ENCODE measurements at regions not wholly inside any gene's neighbourhood (a gene's known extent, or its start where the extent isn't known, plus 50 kb on each side); places are given as distances from the start of the nearest gene placed in this dataset.

- TF ChIP-seq PBX2 (CRISPR knock-in tag; IDR thresholded peaks at IDR 0.05) (no peak), KDM1A (CRISPR knock-in tag; IDR thresholded peaks at IDR 0.05) (no peak), ZNF687 (CRISPR knock-in tag; IDR thresholded peaks at IDR 0.05) (no peak), TBX2 (CRISPR knock-in tag; IDR thresholded peaks at IDR 0.05; ENCODE audit: borderline replicate concordance) (no peak), CREM (IDR thresholded peaks at IDR 0.05) (no peak), CREM (CRISPR knock-in tag; IDR thresholded peaks at IDR 0.05) (no peak), BORCS8-MEF2B (CRISPR knock-in tag; IDR thresholded peaks at IDR 0.05) (no peak), RFX5 (IDR thresholded peaks at IDR 0.05; ENCODE audit: low read depth, low read length) (no peak)
Observed at GRCh38 chr10:64379898-64380297, 858.7 kb downstream of the REEP3 start (continued).

- no peak overlapping the region for H3K4me3 ChIP-seq (replicated peaks in 1 of 3; ENCODE audit: insufficient read depth in 1 of 3, low read depth in 2 of 3, low read length in 3 of 3)
- ChIA-PET POLR2A (no interaction called here), CTCF (ENCODE audit: low intra/inter-chr PET ratio, low total read pairs) (no interaction called here)
- no peaks in the 10 kb centered on the region for H3K4me1 ChIP-seq (ENCODE audit: insufficient read depth, low read length)
- BruUV-seq (replicated peaks): no TSS peak
- H4K20me1 ChIP-seq (ENCODE audit: insufficient read depth, low read length): no peaks in the 10 kb centered on the region
- H3K27me3 ChIP-seq (ENCODE audit: control insufficient read depth in 1 of 2, insufficient read depth in 2 of 2, low read length in 2 of 2): no peaks in the 10 kb centered on the region
- no peak for DNase-seq (ENCODE audit: low spot score)
- no peak overlapping the region for H3K9ac ChIP-seq (ENCODE audit: insufficient read depth, low read depth, low read length)
- no peak for FAIRE-seq
- no peak overlapping the region for H3K27ac ChIP-seq (ENCODE audit: extremely low read length, insufficient read depth, low read length)
- no peak overlapping the region for H2AFZ ChIP-seq (ENCODE audit: low read length)
- no peak for ATAC-seq
- intact Hi-C loops (cut with micrococcal nuclease; ENCODE audit: unreplicated experiment) (no loop called here), in situ Hi-C loops (cut with HindIII; ENCODE audit: extremely low pct_ligation_motif_present, low pct_unique_long_range_greater_than_20kb) (no loop called here)
- no peak overlapping the region for H3K4me2 ChIP-seq (ENCODE audit: low read depth, low read length)
- no peaks in the 10 kb centered on the region for H3K9me3 ChIP-seq (ENCODE audit: low read length)
- no peaks in the 10 kb centered on the region for H3K79me2 ChIP-seq (ENCODE audit: insufficient read depth, low read length)
- TF ChIP-seq ZNF138 (CRISPR knock-in tag; IDR thresholded peaks at IDR 0.05; ENCODE audit: low read depth): no peak
- TF ChIP-seq IRF9 (CRISPR knock-in tag; IDR thresholded peaks at IDR 0.05; ENCODE audit: borderline replicate concordance): no peak
- TF ChIP-seq ZNF687 (CRISPR knock-in tag; IDR thresholded peaks at IDR 0.05): no peak
- no peaks in the 10 kb centered on the region for H3K36me3 ChIP-seq (replicated peaks in 1 of 2; ENCODE audit: control insufficient read depth in 1 of 2, insufficient read depth in 2 of 2, low read length in 2 of 2)
Observed at GRCh38 chr10:64385355-64385754, 864.2 kb downstream of the REEP3 start.

All from HepG2 (cell line).